GM19035 (cell line): ENCODE measurements at regions not wholly inside any gene's neighbourhood (a gene's known extent, or its start where the extent isn't known, plus 50 kb on each side); places are given as distances from the start of the nearest gene placed in this dataset.
A peak's percentile ranks its signal among the peaks of the same experiment; 100 is the strongest.

Experiments
- ATAC-seq: cut with Tn5 transposase; IDR thresholded peaks from one replicate; pipeline ENCODE4 v1.9.1; 2021; ENCODE audit not compliant: unreplicated experiment

- no peak for ATAC-seq
Observed at GRCh38 chr6:87995461-87995860, 52.2 kb upstream of the SPACA1 start.

GRCh38 chr6:87993356-87993755 lies 54.3 kb upstream of the SPACA1 start:
- no peak for ATAC-seq

DNA sequence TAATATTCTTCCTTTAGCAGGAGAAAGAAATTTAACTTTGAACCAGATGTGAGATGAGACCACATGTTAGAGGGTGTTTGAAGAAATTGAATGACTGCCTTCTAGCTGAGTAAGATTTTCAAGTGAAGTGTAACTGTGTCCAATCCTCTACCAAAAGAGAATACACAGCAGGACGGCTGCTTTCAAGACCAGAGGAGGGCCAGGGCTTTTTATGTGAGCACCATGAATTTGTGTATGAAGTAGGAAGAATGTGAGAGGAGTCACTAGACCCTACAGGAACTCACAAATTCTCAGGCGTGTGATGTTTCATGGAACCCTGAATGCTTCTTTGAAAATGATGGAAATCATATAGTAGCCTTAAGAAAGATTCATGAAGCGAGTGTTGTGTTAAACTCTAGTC lies 56.8 kb upstream of the SPACA1 start:
- no peak for ATAC-seq

DNA sequence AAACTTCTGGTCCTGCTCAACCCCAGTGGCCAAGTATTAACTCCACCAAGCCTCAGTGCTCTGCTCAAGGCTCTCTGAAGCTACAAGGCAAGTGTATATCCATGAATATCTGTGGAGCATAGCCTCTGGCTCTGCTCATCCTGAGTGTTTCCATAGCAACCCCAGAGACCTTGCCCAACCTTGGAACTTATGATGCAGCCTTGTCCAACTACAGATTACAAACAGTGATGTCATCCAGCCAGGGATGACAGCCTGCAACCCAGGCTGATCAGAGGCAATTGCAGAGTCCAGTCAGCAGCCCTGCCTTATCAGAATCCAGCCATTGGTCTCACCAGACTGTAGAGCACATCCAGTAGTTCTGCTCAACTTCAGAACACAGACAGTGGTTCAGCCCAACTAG lies 65.5 kb upstream of the SPACA1 start:
- ATAC-seq, result no peak

DNA sequence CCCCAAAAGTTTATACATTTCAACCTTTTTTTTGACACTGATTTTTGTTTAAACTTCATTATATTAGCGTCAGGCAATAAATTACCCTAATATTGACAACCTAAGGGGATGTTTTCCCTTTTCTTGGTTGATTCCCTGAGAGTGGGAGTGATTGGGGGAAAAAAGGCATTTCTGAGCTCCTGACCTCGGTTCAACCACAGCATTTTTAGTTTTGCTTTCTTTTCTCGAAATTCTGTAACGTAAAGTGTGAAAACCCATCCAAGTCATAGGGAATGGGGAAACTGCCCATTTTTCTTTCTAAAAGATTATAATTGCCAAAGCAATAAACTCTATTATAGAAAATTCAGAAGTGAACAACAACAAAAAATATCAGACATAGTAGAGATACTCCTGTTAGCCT lies 67.9 kb upstream of the SPACA1 start:
- ATAC-seq, result no peak

DNA sequence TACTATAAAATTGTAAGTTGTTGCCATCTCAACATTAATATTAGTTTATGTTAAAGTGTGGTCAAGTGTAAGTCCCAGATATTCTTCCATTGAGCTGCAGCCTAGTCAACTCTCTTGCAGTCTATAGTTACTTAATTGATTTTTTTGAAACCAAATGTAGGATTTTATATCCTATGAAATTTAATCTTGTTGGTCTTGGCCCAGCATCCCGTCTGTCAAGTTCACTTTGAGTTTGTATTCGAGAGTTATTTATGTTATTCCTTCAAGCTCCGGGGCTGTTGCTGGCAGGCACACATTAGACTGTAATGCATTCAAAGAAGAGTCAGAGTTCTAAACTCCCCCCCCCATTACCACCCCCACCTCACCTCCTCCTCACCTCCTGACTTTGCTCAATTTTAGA lies 71.0 kb upstream of the SPACA1 start:
- ATAC-seq, result no peak

- ATAC-seq, result no peak
Observed at GRCh38 chr6:87975561-87975960, 72.1 kb upstream of the SPACA1 start.

GRCh38 chr6:87972279-87972678 lies 75.4 kb upstream of the SPACA1 start:
- no peak for ATAC-seq

GRCh38 chr6:87971605-87972262 lies 75.9 kb upstream of the SPACA1 start:
- no peak for ATAC-seq

- peak; percentile 73 for ATAC-seq
Observed at GRCh38 chr6:87968435-87969278, 79.0 kb upstream of the SPACA1 start.

- ATAC-seq, result no peak
Observed at GRCh38 chr6:87965806-87966205, 81.8 kb upstream of the SPACA1 start.

DNA sequence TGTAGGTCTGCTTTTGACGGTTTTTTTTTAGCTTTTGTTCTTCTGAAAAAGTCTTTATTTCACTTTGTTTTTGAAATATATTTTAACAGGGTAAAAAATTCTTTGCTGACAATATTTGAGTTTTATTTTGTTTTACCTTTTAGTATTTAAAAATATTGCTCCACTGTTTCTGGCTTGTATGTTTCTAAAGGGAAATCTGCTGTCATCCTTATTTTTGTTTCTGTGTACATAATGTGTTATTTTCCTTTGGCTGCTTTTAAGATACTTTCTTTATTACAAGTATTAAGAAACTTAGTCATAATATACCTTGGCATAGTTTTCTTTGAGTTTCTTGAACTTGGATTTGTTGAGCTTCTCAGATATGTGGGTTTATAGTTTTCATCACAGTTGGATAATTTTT lies 88.6 kb upstream of the SPACA1 start:
- no peak for ATAC-seq

- ATAC-seq, result no peak
Observed at GRCh38 chr6:87951751-87952150, 95.9 kb upstream of the SPACA1 start.

- ATAC-seq, result no peak
Observed at GRCh38 chr6:87950614-87951013, 97.0 kb upstream of the SPACA1 start.

DNA sequence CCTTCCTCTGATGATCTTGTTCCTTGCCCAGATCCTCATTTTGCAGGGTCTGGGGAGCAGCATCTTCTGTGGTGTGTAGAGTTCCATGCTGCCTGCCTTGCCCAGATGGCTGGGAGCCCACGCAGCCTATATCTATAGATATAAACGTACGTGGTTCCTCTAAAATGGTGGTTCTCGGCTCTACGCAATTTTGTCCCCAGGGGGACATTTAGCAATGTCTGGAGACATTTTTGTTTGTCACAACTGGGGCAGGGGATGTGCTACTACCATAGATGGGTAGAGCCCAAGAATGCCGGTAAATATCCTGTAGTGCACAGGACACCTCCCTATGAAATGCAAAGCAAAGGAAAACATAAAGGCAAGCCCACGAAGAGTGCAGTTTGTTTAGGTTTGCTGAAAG lies 98.4 kb upstream of the SPACA1 start:
- no peak for ATAC-seq

DNA sequence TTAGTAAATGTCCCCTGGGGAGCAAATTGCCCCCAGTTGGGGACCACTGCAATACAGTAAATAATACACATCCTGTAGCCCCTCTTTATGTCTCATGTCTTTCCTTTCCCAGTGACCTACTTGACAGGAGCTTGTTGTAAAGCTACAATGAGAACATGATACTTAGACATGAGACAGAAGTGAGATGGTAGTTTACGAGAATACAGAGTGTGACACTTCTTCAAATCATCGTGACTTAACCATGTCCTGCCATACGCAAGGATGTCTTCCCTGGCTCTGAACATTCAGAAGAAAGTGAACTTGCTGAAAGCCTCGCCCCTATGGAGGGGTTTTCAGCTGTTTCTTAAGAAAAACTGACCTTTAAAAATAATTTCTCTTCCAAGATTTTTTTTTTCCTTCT lies 101.0 kb upstream of the SPACA1 start:
- ATAC-seq, result no peak

- no peak for ATAC-seq
Observed at GRCh38 chr6:87945966-87946365, 101.7 kb upstream of the SPACA1 start.

- ATAC-seq, result no peak
Observed at GRCh38 chr6:87945181-87945580, 102.5 kb upstream of the SPACA1 start.

DNA sequence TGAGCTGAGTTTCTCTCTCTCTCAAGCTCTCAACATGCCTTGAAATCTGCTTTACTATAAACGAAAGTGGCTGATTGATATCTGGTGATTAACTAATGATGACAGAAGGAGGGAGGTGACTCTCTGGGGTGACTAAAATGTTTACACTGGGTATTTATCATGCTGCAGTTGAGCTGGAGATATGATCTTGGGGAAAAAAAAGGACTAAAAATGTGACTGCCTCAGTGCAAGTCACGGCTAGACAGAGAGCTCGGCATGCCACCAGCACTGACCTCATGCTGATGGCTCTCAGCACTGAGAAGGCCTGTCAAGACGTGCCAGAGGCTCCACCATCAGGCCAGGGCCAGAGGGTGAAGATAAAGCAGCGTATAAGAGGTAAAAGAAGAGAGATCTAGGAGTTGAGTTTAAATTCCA lies 103.1 kb upstream of the SPACA1 start:
- peak; percentile 78 for ATAC-seq

DNA sequence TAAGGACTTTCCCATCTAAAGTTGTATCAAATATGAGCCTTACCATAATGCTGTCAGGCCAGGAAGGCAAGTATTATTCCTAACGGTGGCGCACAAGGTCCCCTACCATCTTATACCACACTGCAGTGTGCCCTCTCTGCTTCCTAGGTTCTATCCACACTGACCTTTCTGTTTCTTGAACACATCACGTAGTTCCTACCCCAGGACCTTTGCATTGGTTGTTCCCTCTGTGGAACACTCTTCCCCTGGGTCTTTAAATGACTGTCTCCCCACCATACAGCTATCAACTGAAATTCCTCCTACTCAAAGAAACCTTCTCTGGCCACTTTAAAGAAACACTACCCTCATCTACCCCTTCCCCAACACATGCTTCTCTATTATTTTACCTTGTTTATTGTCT lies 104.5 kb upstream of the SPACA1 start:
- ATAC-seq, result no peak

GRCh38 chr6:87941556-87942358 lies 105.9 kb upstream of the SPACA1 start:
- no peak for ATAC-seq

DNA sequence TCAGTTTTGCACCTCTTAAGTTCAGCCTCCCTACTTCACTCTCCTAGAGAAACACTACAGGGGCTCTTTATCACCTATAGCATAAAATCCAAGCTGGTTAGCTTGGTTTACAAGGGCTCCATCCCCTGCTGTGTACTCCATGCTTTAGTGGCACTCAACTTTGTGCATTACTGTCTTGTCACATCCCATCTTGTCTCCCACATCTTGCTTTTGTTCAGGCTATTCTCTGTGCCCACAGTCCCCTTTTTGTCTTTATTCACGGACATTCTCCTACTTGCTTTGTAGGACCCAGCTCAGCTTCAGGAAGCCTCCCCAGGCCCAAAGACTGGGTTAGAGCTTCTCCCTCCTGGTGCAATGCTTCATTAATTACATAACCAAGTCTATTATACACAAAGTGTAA lies 107.9 kb upstream of the SPACA1 start:
- no peak for ATAC-seq
